Heart left ventricle (tissue), 16 donors: ENCODE measurements at regions not wholly inside any gene's neighbourhood (a gene's known extent, or its start where the extent isn't known, plus 50 kb on each side); places are given as distances from the start of the nearest gene placed in this dataset.

Experiments used
- ATAC-seq, 4 donors: fragments of 200-7000 bp; cut with Tn5 transposase; one replicate each; pipeline ENCODE4 v1.9.1; 2020 to 2022; ENCODE audit warnings: moderate library complexity in 4 of 4, mild to moderate bottlenecking in 3 of 4, moderate number of reproducible peaks in 1 of 4
- DNase-seq, 5 donors: peaks; one replicate each; pipeline ENCODE4 v3.0.0-alpha.2; 2020
- H3K27ac ChIP-seq, 12 donors: fragments of 200-600 bp; sonication (generic) in 4 of 12; one replicate each; pipeline versions ENCODE4 v1.5.0 to v1.8.0; 2016 to 2022; ENCODE audit warnings: mild to moderate bottlenecking in 2 of 12
- H3K27me3 ChIP-seq, 9 donors: fragments of 200-600 bp; sonication (generic) in 2 of 9; one replicate each; pipeline versions ENCODE4 v1.5.1 to v1.8.0; 2016 to 2022; ENCODE audit warnings: mild to moderate bottlenecking in 3 of 9
- H3K36me3 ChIP-seq, 9 donors: fragments of 200-600 bp; sonication (generic) in 2 of 9; one replicate each; pipeline versions ENCODE4 v1.5.0 to v1.8.0; 2018 to 2022; ENCODE audit warnings: mild to moderate bottlenecking in 2 of 9
- H3K4me1 ChIP-seq, 12 donors: fragments of 200-600 bp; sonication (generic) in 4 of 12; one replicate each; pipeline versions ENCODE4 v1.5.0 to v1.8.0; 2016 to 2022; ENCODE audit warnings: mild to moderate bottlenecking in 3 of 12
- H3K4me3 ChIP-seq, 12 donors: fragments of 200-600 bp; sonication (generic) in 4 of 12; one replicate each; pipeline versions ENCODE4 v1.5.0 to v1.8.0; 2017 to 2022; ENCODE audit warnings: mild to moderate bottlenecking in 9 of 12, moderate library complexity in 4 of 12
- H3K9me3 ChIP-seq, 12 donors: fragments of 200-600 bp; sonication (generic) in 4 of 12; one replicate each; pipeline versions ENCODE4 v1.5.0 to v1.8.0; 2016 to 2022; ENCODE audit warnings: mild to moderate bottlenecking in 1 of 12
- POLR2A ChIP-seq, 2 donors: fragments of 450-650 bp; IDR thresholded peaks; one replicate each; pipeline ENCODE4 v1.6.1; 2017; ENCODE audit warnings: antibody characterized with exemption in 2 of 2, mild to moderate bottlenecking in 2 of 2, moderate library complexity in 2 of 2
- WGBS, 4 donors: extraction: QIAGEN DNeasy Blood & Tissue Kit in 2 of 4; methylation state at CpG; one replicate each; pipeline versions ENCODE4 v1.1.5 to v1.1.7; 2013 to 2018; 5-methylcytosine and 5-hydroxymethylcytosine counted together
- intact Hi-C, 10 donors: fragments of 100-400 bp; cut with DNase I; formaldehyde crosslinking; loops; one replicate each; pipeline versions ENCODE4 v1.11.1 to v1.14.2; 2022
- TF ChIP-seq, protein P1 (sequence below), 12 donors: fragments of 200-600 bp; sonication (generic) in 4 of 12; IDR thresholded peaks; one replicate each; pipeline versions ENCODE4 v1.5.0 to v1.8.0; 2018 to 2022; ENCODE audit warnings: antibody characterized with exemption in 12 of 12, mild to moderate bottlenecking in 5 of 12
- donor health status: ischemic (EF 13 %, LVEDD 7.1; RV severe dilation, severe dysfunction).
- donor health status: healthy with polysubstance abuse.
- donor health status: DM: no; HTN: yes; CAD: no.
- donor health status: DM: no; HTN: no; CAD: no.
- donor health status: ischemic (EF 25% LVEDD 6.9; RV normal size, moderate dysfunction).
- donor health status: ischemic (EF 25% LVEDD 5.7; RV mildly dilated, moderate dysfunction).
- donor health status: healthy.
- donor health status: DM: yes; HTN: yes; CAD: no.
- donor health status: ischemic (EF 35%, LVEDD 5.7; RV mildly dilated, moderate dysfunction).
- donor health status: nonischemic (EF 11% LVEDD 7.7; RV severe dilation, severe dysfunction).
- donor health status: DM: yes; HTN: yes; CAD: no.
- donor health status: PGD.
- donor health status: ischemic (EF 29% LVEDD 5.4; RV normal size, mild dysfunction).
- donor health status: nonischemic (EF 23%, LVEDD 6.1; RV moderate dilation, normal function).

DNA sequence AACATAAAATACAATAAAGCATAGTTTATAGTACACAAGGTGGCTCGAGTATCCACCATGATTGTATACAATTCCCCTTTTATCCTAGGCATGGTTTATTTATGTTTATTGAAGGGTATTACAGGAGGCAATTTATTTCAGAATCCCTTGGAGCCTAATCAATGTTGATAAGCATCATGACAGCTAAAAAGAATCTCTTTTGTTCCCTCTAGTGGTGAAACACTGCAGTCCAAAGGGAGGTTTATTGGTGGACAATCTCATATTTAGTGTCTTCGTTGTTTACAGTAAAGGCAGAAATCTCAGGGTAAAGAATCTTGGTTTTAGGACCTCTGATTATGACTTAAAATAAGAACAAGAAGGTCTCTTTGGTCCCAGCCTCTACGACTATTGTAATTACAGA lies 1712.5 kb downstream of the C4orf33 start:
- H3K4me1 ChIP-seq: no peaks in the 10 kb centered on the region
- TF ChIP-seq, protein P1, sequence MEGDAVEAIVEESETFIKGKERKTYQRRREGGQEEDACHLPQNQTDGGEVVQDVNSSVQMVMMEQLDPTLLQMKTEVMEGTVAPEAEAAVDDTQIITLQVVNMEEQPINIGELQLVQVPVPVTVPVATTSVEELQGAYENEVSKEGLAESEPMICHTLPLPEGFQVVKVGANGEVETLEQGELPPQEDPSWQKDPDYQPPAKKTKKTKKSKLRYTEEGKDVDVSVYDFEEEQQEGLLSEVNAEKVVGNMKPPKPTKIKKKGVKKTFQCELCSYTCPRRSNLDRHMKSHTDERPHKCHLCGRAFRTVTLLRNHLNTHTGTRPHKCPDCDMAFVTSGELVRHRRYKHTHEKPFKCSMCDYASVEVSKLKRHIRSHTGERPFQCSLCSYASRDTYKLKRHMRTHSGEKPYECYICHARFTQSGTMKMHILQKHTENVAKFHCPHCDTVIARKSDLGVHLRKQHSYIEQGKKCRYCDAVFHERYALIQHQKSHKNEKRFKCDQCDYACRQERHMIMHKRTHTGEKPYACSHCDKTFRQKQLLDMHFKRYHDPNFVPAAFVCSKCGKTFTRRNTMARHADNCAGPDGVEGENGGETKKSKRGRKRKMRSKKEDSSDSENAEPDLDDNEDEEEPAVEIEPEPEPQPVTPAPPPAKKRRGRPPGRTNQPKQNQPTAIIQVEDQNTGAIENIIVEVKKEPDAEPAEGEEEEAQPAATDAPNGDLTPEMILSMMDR (IDR thresholded peaks at IDR 0.05): peak in 2 of 12 donors; percentile 9 to 25
- no peak for TF ChIP-seq POLR2A (IDR thresholded peaks at IDR 0.05)
- 51 to 61% (median 57%) methylated on average over 3 of the region's 3 CpGs for WGBS, 4 donors
- intact Hi-C loops: no loop called here
- H3K4me3 ChIP-seq: no peak overlapping the region
- ATAC-seq: no peak
- H3K27ac ChIP-seq: no peak overlapping the region
- DNase-seq: no peak
- H3K36me3 ChIP-seq: no peaks in the 10 kb centered on the region
- no peaks in the 10 kb centered on the region for H3K27me3 ChIP-seq
- peaks cover 0 to 33% (median 7%) of the 10 kb centered on the region in 12 donors for H3K9me3 ChIP-seq

DNA sequence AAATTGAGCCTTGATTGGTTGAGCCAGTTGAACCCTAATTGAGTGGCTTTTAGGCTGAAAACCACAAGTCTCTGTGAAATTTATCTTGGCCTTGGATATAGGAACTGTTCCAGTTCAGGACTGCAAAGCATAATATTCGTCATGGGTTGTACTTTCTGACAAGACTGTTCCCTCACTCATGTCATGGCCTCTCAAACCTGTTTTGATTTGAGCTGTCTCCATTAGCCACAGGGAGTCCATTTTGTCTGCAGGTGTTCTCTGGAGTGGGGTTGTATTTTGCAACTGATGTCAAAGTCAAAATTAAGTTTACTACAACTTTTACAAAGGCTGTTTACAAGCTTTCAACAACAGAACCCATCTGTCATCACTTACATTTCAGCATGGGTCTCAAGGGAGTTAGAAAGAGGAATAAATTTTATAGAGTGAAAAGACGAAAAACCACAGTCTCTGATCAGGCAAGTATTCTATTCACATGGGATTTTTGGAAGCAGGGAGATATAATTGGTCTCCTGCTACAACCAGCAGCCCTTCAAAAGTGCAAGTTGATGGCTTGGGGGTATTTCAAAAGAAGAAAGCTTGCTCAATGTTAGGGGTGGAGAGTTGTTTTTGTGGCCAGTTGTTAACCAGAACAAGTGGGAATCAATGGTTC lies 1716.3 kb downstream of the C4orf33 start:
- no peak for ATAC-seq
- H3K4me1 ChIP-seq: no peaks in the 10 kb centered on the region
- no peaks in the 10 kb centered on the region for H3K27me3 ChIP-seq
- no peak for TF ChIP-seq POLR2A (IDR thresholded peaks at IDR 0.05)
- TF ChIP-seq, protein P1 (IDR thresholded peaks at IDR 0.05): no peak
- H3K36me3 ChIP-seq: no peaks in the 10 kb centered on the region
- intact Hi-C loops: no loop called here
- WGBS, 4 donors: 31 to 49% (median 34%) methylated on average over 2 of the region's 2 CpGs
- no peak overlapping the region for H3K4me3 ChIP-seq
- DNase-seq: no peak
- peaks cover 0 to 20% (median 0%) of the 10 kb centered on the region in 12 donors for H3K9me3 ChIP-seq
- H3K27ac ChIP-seq: no peak overlapping the region

GRCh38 chr4:130814896-130815295 lies 1718.9 kb downstream of the C4orf33 start:
- intact Hi-C loops: no loop called here
- Histone ChIP-seq H3K27me3 (no peaks in the 10 kb centered on the region), H3K36me3 (no peaks in the 10 kb centered on the region), H3K4me3 (no peak overlapping the region), H3K27ac (no peak overlapping the region), H3K9me3 (peaks cover 0 to 20% (median 0%) of the 10 kb centered on the region in 12 donors), H3K4me1 (no peaks in the 10 kb centered on the region)
- no peak for DNase-seq
- ATAC-seq: no peak
- TF ChIP-seq POLR2A (IDR thresholded peaks at IDR 0.05): no peak
- TF ChIP-seq, protein P1 (IDR thresholded peaks at IDR 0.05): no peak

- Histone ChIP-seq H3K9me3 (peaks cover 0 to 13% (median 0%) of the 10 kb centered on the region in 12 donors), H3K27me3 (no peaks in the 10 kb centered on the region), H3K4me1 (no peaks in the 10 kb centered on the region), H3K36me3 (no peaks in the 10 kb centered on the region), H3K27ac (no peak overlapping the region), H3K4me3 (no peak overlapping the region)
- intact Hi-C loops: no loop called here
- DNase-seq: no peak
- ATAC-seq: no peak
- WGBS, 4 donors: 30 to 49% (median 37%) methylated on average over 1 of the region's 1 CpG
- TF ChIP-seq POLR2A (IDR thresholded peaks at IDR 0.05): no peak
- TF ChIP-seq, protein P1 (IDR thresholded peaks at IDR 0.05): no peak
These were observed 1724.5 kb downstream of the C4orf33 start for GRCh38 chr4:130820448-130820847.
